ENCODE measurements at regions not wholly inside any gene's neighbourhood (a gene's known extent, or its start where the extent isn't known, plus 50 kb on each side); places are given as distances from the start of the nearest gene placed in this dataset.

- Histone ChIP-seq H3K36me3 (no peaks in the 10 kb centered on the region), H3K4me1 (no peaks in the 10 kb centered on the region), H3K4me3 (no peak overlapping the region), H3K27ac (no peak overlapping the region), H3K27me3 (no peaks in the 10 kb centered on the region), H3K9me3 (no peaks in the 10 kb centered on the region)
- WGBS: 75% methylated on average over 15 of the region's 22 CpGs
- no peak for TF ChIP-seq EP300 (IDR thresholded peaks at IDR 0.05)
- TF ChIP-seq, protein P1, sequence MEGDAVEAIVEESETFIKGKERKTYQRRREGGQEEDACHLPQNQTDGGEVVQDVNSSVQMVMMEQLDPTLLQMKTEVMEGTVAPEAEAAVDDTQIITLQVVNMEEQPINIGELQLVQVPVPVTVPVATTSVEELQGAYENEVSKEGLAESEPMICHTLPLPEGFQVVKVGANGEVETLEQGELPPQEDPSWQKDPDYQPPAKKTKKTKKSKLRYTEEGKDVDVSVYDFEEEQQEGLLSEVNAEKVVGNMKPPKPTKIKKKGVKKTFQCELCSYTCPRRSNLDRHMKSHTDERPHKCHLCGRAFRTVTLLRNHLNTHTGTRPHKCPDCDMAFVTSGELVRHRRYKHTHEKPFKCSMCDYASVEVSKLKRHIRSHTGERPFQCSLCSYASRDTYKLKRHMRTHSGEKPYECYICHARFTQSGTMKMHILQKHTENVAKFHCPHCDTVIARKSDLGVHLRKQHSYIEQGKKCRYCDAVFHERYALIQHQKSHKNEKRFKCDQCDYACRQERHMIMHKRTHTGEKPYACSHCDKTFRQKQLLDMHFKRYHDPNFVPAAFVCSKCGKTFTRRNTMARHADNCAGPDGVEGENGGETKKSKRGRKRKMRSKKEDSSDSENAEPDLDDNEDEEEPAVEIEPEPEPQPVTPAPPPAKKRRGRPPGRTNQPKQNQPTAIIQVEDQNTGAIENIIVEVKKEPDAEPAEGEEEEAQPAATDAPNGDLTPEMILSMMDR (IDR thresholded peaks at IDR 0.05): no peak
- TF ChIP-seq POLR2A (IDR thresholded peaks at IDR 0.05): no peak
- TF ChIP-seq POLR2AphosphoS5 (IDR thresholded peaks at IDR 0.05): no peak
- DNase-seq (ENCODE audit: low spot score in 2 of 2): no peak
These were observed 389.0 kb downstream of the SOX11 start for GRCh38 chr2:6080932-6081753.

DNA sequence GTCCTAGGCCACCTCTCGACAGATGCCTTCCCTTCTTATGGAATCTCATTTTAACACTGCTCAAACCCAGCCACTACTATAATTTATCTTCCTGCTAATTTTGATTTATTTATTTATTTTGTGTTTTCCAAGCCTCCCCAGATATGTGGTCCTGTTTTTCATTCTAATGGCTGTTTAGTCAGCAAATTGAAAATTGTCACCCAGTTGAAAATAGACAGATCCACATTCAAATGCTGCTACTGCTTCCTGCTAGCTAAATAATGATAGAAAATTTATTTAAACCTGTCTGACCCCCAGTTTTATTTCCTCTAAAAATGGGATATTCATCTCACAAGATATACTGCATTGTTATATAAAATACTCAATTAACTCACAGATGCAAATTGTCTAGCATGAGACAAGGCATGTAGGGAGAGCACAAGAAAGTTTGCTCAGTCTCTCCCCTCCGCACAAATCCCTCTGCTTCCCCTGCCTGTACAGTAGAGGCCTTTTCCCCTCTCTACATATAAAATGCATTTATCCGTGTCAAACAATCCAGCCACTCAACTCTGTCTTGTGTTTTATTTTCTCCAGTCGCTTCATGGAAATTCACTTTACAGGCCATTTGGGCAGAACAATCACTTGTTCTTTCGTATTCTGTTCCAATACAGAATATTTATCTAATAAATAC, 389.9 kb downstream of the SOX11 start:
- Histone ChIP-seq H3K4me3 (no peak overlapping the region), H3K9me3 (no peaks in the 10 kb centered on the region), H3K27me3 (no peaks in the 10 kb centered on the region), H3K4me1 (no peaks in the 10 kb centered on the region), H3K27ac (no peak overlapping the region), H3K36me3 (no peaks in the 10 kb centered on the region)
- TF ChIP-seq POLR2A (IDR thresholded peaks at IDR 0.05) (no peak), EP300 (IDR thresholded peaks at IDR 0.05) (no peak), POLR2AphosphoS5 (IDR thresholded peaks at IDR 0.05) (no peak)
- 88% methylated on average over 5 of the region's 5 CpGs for WGBS
- no peak for DNase-seq (ENCODE audit: low spot score in 2 of 2)

DNA sequence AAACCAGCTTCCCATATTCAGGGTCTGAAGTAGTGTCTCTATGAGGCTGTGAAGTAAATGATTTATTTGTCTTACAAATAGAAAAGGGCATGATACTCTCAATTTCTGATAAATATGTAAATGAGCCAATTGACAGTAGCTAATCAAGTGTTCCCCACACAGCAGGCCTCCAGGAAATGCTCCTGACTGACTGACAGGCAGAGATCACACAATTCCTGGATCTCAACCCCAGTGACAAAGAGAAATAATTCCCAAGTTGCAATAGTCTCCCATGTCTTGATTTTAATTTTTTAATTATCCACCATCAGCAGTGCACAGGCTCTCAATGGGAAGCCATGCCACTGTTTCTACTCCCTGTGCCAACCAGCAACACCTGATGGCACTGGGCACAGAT, 390.4 kb downstream of the SOX11 start:
- Histone ChIP-seq H3K27me3 (no peaks in the 10 kb centered on the region), H3K9me3 (peaks cover 3% of the 10 kb centered on the region), H3K4me1 (no peaks in the 10 kb centered on the region), H3K27ac (no peak overlapping the region), H3K4me3 (no peak overlapping the region), H3K36me3 (no peaks in the 10 kb centered on the region)
- no peak for TF ChIP-seq EP300 (IDR thresholded peaks at IDR 0.05)
- no peak for DNase-seq (ENCODE audit: low spot score in 2 of 2)

DNA sequence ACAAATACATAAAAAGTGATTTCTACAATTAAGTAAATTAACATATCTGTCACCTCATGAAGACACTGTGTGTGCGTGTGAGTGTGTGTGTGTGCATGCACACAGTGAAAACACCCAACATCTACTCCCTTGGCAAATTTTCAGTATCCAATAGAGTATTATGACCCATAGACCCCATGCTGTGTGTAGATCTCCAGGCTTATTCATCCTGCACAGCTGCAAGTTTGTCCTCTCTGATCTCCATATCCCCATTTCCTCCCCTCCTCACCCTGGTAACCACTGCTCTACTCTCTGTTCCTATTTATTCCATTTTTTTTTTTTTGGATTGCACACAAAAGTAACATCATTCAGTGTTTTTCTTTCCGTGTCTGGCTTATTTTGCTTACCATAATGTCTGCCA, 391.0 kb downstream of the SOX11 start:
- no peaks in the 10 kb centered on the region for H3K27me3 ChIP-seq
- H3K4me1 ChIP-seq: no peaks in the 10 kb centered on the region
- H3K9me3 ChIP-seq: peaks cover 7% of the 10 kb centered on the region
- TF ChIP-seq, protein P1 (IDR thresholded peaks at IDR 0.05): no peak
- TF ChIP-seq POLR2A (IDR thresholded peaks at IDR 0.05): no peak
- H3K4me3 ChIP-seq: no peak overlapping the region
- no peak overlapping the region for H3K27ac ChIP-seq
- 75% methylated on average over 2 of the region's 2 CpGs for WGBS
- no peaks in the 10 kb centered on the region for H3K36me3 ChIP-seq
- DNase-seq (ENCODE audit: low spot score in 2 of 2): no peak

DNA sequence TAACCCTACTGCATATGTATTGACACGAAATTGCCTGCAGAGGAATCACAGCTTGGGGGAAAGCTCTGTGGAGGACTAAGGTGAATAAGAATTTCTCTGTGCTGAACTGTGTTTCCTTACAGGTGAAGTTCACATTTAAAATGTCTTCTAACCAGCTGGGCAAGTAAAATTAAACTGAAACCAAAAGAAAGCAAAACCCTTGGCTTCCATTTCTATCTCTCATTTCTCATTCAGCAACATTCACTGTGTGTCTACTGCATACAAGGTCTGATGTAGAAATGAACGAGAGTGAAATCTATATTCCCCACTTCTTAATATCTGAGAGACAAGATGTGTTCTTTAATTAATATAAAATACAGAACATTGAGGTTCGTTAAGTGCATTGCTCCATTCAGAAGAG, 397.3 kb downstream of the SOX11 start:
- TF ChIP-seq POLR2A (IDR thresholded peaks at IDR 0.05): no peak
- no peak for TF ChIP-seq EP300 (IDR thresholded peaks at IDR 0.05)
- TF ChIP-seq, protein P1 (IDR thresholded peaks at IDR 0.05): no peak
- TF ChIP-seq POLR2AphosphoS5 (IDR thresholded peaks at IDR 0.05): no peak
- WGBS: 68% methylated on average over 3 of the region's 3 CpGs
- no peak for DNase-seq (ENCODE audit: low spot score in 2 of 2)
- Histone ChIP-seq H3K9me3 (peaks cover 7% of the 10 kb centered on the region), H3K4me3 (no peak overlapping the region), H3K27me3 (no peaks in the 10 kb centered on the region), H3K36me3 (no peaks in the 10 kb centered on the region), H3K27ac (no peak overlapping the region), H3K4me1 (no peaks in the 10 kb centered on the region)

GRCh38 chr2:6103372-6103771, 411.2 kb downstream of the SOX11 start:
- WGBS: 88% methylated on average over 3 of the region's 3 CpGs
- Histone ChIP-seq H3K4me3 (no peak overlapping the region), H3K4me1 (no peaks in the 10 kb centered on the region), H3K27me3 (no peaks in the 10 kb centered on the region), H3K36me3 (no peaks in the 10 kb centered on the region), H3K27ac (no peak overlapping the region), H3K9me3 (peaks cover 3% of the 10 kb centered on the region)
- TF ChIP-seq, protein P1 (IDR thresholded peaks at IDR 0.05): no peak
- TF ChIP-seq EP300 (IDR thresholded peaks at IDR 0.05) (no peak), POLR2A (IDR thresholded peaks at IDR 0.05) (no peak), POLR2AphosphoS5 (IDR thresholded peaks at IDR 0.05) (no peak)
- DNase-seq (ENCODE audit: low spot score in 2 of 2): no peak
